ENCODE measurements at regions not wholly inside any gene's neighbourhood (a gene's known extent, or its start where the extent isn't known, plus 50 kb on each side); places are given as distances from the start of the nearest gene placed in this dataset.

DNA sequence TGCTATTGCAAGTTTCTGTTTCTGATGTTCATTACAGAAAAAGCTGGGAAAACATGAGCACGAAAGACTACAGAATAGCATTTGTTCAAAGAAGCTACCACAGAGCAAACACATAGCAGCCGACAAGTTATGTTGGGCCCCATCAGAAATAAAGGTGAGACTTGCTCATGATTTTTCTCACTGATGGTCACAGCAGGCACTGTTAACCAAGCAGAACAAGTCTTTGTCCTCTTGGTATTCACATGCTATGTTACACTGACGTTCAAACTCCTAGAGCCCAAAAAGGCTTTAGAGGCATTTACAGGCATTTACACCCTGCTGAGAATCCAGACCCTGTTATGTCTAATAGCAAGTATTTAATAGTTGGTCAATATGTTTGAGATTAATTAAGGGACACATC, 235.0 kb upstream of the HNMT start:
- no peak for DNase-seq

DNA sequence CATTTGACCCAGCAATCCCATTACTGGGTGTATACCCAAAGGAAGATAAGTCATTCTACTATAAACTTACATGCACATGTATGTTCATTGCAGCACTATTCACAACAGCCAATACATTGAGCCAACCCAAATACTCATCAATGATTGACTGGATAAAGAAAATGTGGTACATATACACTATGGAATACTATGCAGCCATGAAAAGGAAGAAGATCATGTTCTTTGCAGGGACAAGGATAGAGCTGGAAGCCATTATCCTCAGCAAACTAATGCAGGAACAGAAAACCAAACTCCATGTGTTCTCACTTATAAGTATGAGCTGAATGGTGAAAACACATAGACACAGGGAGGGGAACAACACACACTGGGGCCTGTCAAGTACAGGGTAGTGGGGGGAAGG, 226.7 kb upstream of the HNMT start:
- no peak for DNase-seq

DNA sequence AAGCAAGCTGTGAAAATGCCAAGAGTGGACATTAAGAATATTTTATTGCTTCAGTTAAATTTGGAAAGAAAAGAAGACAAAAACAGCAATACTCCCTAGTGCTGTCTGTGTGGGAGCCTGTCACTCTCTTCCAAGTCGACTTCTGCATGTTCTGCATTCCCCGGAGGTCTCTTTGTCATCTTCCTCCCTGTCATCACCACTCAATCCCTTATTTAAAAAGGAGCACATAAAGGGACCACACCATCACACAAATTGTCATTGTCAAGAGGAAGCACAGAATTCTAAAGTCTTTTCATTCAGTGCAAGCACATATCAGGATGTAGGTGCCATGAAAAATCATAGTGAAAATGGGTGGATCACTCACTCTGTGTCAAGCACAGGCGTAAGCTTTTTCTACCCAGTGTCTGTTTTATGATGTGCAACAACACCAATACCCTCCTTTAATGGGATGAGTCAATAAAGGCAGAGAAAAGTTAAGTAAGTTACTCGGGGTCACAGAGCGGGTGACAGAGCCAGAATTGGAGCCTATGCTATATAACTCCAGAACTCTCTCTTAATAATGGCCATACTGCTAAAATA, 222.4 kb upstream of the HNMT start:
- DNase-seq: no peak

DNA sequence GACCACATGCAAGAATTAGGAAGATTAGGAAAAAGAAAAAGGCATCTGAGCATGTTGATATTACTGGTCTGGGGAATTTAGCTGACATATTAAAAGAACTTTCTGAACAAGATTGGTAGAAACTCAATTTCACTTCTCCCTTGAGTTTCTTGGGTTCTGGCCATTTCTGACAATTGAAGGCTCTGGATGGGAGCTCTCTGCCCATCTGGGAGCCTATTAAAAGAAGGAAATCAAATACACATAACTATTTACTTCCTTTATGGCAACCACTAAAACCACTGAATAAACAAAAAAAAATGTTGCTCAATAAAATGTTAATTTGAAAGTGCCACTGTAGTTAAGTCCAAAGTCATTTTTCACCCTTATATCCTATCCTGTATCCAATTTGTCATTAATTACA, 216.8 kb upstream of the HNMT start:
- no peak for DNase-seq

DNA sequence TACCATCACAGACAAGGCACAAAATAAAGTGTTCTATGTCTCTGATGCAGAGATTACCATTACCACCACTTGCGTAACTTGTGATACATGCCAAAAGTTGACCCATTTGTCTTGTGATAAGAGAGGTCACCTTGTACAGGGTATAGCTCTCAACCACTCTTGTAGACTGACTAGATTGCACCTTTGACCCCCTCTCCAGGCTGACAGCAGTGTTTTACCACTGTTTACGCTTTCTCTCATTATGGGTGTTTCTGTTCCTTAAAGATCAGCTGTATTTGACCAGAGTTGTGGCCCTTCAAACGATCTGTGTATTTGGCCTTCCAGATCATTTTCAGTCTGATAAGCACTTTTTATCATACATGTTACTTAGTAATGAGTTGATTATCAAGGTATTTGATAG, 215.7 kb upstream of the HNMT start:
- DNase-seq: no peak

DNA sequence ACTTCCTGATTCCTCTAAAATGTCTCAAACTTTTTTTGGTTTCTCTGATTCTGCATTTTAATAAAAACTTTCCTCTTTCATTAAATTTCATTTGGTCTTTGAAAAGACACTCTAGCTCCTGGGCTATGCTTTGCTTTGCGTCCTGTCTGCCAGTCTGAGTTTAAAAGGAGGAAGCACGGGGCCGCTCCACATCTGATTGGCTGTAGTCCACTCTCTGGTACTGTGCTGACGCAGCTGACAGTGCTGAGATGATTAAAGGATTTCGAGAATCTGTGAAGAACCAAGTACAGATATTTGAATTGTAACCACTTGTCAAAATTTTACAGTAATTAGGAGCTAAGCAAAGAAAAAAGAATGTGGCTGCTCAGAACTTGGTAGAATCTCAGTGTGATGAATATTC, 199.6 kb upstream of the HNMT start:
- no peak for DNase-seq

DNA sequence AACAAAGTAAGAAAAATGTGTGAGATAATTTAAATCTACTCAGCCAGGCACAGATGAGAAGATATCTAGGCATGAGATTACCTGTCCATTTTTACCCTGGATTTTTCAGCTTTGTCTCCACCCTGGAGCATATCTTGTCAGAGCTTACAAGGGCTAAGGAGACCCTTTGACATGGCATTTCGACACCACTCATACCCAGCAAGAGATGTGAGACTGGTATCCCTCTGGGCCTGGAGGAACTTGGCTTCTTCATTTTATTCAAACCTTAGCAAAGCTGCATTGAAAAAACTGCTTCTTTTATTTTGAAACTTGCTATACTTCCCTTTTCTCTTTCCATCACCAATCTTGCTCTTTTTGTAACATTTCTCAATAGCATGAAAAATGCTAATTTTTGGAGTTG, 194.9 kb upstream of the HNMT start:
- no peak for DNase-seq

DNA sequence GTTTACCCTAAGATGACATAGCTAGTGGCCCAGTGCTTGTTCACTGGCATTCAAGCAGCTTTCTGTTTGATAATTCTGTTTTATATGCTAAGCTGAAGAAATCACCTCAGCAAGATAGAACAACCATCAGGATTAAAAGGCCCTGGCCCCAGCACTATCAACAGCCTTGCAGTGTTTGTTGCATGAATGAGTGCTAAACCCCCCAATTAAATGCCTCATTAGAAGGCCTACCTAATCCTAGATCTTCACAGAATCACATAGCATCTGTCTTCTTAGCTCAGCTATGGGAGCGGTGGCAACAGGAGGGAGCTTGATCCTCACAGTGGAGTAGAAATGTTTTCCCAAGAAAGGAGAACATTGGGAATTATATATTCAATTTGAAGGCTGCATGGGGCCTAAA, 194.1 kb upstream of the HNMT start:
- DNase-seq: no peak

DNA sequence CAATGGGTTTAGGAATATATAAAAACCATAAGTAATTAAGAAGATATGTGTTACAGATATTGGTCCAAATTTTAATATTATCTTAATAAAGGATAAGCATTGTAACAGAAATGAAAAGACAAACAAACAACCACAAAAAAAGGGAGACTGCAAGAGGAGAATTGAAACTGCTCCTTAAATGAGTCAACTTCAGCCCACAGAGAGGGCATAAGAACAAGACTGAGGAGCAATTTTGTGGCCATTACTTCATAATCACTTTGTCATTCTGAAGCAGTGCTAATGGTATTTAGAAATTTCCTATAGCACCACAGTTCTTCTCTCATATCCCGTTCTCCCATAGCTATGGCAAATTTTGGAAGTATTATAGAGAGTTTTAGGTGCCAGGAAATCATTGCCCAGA, 193.2 kb upstream of the HNMT start:
- DNase-seq: no peak

DNA sequence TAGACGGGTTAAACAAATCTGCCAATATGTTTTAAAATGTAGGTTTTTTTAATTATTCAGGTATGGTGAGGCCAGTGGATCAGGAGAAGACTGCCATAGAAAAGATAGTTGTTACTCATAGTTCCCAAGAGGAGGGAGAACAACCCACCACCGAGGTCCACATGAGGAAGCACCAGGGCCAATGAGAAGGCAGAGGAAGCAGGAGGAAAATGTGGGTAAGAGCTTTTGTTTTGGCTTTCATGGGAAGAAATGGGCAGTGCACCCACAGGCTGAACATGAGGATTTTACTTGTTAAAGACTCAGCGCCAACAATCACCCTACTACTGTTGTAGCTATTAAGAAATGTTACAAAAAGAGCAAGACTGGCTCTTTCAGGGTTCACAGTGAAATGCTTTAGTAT, 191.8 kb upstream of the HNMT start:
- DNase-seq: no peak

DNA sequence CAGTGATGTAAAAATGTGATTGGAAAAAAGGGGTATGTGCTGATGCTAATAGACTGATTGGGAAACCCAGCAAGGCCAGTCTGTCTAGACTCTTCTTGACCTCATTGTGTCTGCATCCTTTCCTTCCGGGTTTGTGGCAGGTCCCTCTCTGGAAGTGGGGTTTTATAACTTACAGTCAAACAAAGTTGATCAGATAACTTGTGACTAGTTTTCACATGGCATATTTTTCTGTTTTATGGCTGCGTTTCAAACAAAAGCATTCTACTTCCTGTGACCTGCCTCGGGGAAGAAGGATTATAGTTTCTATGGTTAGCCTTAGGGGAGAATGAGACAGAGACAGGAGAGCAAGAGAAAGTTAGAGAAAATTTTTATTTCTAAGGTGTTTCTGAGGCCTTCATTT, 188.7 kb upstream of the HNMT start:
- DNase-seq: no peak

DNA sequence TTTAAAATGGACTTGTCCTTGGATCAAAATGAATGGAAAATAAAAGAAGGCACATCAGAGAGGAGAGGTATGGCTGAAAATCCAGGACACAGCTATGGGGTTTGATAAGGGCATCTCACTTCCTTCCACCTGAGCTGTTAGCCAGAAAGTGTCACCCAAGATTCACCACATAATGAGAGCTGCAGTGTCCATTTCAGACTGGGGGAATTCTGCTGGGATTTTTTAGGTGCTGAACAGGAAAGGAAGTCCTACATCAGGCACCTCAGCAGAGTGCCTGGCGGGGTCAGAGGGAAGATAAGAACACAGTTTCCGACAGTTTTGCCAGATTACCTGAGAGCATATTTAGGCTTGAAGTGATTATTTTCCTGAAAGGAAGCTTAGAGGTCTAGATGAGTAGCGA, 187.6 kb upstream of the HNMT start:
- no peak for DNase-seq

DNA sequence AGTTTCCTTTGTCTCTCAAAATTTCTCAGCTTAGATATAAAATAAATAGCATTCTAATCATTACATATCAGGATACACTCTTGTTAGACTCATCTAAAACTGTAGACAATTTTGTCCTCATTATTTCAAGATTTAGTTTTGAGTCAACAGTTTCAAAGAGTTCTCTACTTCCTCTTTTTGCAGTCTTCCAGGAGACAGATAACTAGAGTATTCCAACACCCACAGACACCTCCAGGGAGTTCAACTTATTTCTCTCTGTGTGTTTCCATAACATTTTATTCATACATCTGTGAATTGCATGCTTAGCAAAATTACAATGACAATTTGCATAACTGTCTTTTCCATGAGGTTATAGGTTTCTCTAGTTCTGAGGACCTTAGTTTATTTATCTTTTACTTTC, 166.6 kb upstream of the HNMT start:
- no peak for DNase-seq

DNA sequence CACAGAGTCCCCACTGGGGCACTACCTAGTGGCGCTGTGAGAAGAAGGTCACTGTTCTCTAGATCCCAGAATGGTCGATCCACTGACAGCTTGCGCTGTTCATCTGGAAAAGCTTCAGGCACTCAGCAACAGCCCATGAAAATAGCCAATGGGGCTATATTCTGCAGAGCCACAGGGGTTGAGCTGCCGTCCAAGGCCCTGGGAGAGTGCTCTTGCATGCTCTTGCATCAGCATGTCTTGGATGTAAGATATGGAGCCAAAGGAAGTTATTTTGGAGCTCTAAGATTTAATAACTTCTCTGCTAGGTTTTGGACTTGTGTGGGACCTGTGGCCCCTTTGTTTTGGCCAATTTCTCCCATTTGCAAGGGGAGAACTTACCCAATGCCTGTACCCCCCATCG, 164.7 kb upstream of the HNMT start:
- DNase-seq: no peak

DNA sequence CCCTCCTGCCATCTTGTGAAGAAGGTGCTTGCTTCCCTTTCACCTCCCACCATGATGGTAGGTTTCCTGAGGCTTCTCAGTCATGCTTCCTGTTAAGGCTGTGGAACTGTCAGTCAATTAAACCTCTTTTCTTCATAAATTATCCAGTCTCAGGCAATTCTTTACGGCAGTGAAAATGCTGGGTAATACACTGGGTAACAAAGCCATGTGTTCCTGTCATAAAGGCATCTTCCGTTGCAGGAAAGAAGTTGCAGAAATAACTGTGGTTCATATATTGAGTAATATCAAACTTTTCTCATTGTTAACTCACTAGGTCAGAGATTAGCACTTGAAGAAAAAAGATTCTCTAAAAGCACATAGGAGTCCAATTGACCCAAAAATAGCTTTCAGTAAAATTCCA, 163.9 kb upstream of the HNMT start:
- DNase-seq: no peak

DNA sequence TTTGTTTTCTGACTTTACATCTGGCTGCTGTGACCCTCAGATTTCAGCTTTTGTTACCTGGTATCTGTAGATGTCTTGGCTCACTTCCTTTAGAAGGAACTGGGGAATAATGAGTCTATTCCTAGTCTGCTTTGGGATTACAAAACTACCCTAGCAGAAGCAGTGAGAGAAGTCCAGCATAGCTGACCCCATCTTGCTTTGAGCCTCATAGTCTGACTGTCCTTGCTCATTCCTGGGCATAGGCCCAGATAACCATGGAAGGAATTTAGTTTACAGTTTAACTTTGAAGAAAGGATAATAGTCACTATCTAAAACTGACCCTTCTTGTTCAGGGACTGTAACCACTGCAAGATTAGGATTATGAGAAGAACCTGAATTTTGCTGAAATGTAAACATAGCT, 163.0 kb upstream of the HNMT start:
- no peak for DNase-seq

DNA sequence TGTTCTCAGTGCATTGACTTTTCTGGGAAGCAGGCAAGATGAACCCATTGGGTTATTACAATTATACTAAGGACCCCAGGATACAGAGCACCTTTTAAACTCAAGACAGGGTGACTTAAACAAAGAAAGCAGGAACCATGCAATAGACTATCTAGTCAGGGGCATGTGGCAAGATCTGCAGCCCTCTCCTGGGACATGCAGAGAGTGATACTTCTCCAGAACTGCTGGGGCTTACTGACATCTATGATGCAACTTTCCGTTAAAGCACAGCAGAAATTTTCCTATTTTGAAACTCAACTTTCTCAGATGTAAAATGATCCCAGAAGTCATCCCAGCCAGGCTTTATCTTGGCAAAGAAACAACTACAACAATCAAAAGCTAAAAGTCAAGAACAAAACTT, 162.2 kb upstream of the HNMT start:
- DNase-seq: no peak

DNA sequence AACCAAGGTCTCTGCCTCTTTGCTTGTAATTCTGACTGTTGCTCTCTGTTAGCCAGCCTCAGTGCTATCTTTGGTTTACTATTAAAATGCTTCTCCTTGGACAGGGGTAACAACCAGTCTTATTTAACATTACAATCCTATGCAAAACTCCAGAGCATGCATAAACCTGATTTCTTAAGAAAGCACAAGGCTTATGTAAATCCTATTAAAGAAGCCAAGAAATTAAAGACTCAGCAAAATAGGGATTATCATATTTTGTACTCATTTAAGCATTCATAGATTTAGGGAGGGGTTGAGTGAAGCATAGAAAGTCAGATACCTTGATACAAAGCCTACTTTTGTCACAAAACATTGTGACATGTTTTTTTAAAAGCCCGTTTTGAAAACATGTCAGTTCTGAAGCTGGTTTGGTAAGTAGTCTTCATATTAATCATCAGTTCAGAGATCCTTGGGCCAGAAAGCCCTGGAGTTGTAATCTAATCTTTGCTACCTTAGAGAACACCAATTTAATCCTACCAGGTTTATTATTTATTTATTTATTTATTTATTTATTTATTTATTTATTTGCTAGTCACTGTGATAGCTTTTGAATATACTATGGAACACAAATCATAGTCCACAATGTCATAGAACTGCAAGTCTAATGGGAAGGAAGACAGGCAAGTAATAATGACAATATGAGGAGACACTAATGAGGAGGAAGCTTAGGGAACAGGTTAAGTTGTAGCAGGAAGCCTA, 158.0 kb upstream of the HNMT start:
- DNase-seq: no peak

DNA sequence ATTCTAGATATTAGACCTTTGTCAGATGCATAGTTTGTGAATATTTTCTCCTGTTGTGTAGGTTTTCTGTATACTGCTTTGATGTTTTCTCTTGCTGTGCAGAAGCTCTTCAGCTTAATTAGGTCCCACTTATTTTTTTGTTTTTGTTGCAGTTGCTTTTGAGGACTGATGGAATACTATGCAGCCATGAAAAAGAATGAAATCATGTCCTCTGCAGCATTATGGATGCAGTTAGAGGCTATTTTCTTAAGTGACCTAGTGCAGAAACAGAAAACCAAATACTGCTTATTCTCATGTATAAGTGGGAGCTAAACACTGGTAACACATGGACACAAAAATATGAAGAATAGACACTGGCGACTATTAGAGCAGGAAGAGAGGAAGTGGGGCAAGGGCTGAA, 155.0 kb upstream of the HNMT start:
- DNase-seq: no peak

DNA sequence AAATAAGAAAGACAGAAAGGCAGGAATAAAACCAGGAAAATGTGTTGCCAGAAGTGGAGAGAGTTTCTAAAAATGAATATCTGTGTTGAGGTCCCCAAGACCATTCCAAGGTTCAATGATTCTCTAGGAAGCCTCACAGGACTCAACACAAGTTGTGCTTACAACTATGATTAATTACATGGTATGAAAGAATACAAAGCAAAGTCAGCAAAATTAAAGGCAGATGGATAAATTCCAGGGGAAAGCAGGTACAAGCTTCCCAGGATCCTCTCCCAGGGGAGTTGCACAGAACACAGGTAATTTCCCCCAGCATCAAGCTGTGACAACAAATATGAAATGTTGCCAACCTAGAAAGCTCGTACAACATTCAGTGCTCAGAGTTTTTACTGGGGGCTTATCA, 154.4 kb upstream of the HNMT start:
- no peak for DNase-seq

DNA sequence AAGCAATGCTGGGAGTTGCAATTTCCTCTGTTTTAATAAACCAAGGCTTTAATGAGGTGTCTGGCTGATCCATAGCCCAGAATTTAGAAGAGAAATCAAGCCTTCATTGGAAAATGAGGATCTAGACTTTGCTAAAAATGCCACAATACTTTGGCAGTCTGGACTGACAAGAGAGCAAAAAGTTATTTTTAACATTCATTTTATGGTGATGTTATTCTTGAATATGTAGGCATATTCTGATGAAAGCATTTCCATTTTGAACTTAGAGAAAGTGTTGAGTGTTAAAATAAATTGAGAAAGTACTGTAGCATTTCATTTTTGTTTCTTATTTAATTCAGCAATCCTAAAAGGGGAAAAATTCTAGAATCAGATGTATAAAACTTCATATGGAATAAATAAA, 151.8 kb upstream of the HNMT start:
- DNase-seq: no peak

DNA sequence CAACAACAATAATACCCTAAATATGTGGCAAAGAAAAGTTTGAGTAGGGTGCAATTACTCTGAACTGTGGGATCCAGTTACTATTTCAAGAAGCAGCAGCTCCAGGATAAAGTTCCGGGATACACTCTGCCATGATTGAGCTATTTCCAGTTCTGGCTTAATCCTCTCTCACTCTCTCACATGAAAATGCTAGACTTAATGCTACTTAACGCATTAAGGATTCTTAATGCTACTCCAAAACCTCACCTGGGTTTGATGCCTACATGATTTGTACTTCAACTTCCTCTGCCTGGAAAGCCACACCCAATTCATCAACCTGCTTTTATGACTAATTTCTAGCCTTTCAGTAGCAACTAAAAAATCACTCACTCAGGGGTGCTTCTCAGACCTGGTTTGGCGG, 151.1 kb upstream of the HNMT start:
- DNase-seq: no peak

DNA sequence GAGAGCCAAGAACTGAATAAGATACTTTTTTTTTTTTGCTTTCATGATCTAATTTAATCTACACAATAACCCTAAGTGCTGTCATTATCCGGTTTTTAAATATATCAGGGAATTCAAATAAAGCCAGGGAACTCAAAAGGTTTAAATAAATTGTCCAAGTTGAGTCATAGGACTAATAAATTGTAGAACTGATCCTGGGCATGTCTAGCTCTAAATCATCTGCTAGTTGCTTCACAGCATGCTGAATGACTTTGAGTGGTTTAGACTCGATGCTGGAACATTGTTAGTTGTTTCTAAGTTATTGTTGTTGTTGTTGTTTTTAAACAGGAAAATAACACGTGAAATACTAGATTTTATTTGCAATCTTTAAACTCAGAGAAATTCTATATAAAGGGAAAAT, 147.2 kb upstream of the HNMT start:
- no peak for DNase-seq

DNA sequence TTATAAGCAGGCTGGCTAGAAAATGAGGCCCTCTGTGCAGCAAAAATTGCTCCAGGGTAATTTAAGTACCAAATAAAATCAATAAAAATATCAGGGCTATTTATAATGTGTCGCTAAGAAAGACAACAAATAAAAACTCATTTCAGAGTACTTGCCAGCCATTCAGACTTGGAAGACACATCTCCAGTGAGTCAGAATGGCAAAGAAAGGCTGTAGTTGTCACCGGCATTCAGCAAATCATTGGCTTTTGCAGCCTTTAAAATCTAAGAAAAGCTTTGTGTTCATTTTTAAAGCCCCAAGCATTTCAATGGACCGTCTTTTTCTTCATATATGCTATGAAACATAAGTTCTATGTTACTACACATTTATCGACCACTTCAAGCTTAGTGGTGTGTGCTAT, 141.1 kb upstream of the HNMT start:
- no peak for DNase-seq

DNA sequence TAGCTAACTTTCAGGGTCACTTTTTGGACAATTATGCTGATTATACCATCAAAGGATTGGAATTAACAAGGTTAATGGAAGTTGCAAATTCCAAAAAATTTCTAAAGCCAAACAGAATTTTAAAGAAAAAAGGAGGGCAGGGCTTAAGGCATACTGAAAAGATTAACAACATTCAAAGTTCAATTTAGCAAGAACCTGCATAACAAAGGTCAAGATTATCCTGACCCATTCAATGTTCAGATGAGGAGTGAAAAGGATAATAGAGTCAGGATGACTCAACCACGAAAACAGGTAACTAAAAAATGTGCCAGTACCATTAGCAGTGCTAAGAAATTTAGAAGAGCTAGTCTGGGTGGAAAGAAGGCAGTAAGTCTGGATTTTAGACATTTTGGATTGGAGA, 139.8 kb upstream of the HNMT start:
- DNase-seq: no peak
